OCI-LY1 (cell line): ENCODE measurements at regions not wholly inside any gene's neighbourhood (a gene's known extent, or its start where the extent isn't known, plus 50 kb on each side); places are given as distances from the start of the nearest gene placed in this dataset.
"Not testable (repeated sequence)": the region's sequence is repeated elsewhere in the genome, so short reads cannot be mapped to it uniquely, and the experiment has no call there.

Experiments used
- H2AFZ ChIP-seq: fragments of 200-600 bp; sonication (generic), shearing (Covaris generic); 2 replicates; pipeline ENCODE4 v1.6.0; 2014; ENCODE audit warnings: antibody characterized with exemption, mild to moderate bottlenecking, low read length
- H3F3A ChIP-seq: fragments of 200-600 bp; sonication (generic), shearing (Covaris generic); 2 replicates; pipeline ENCODE4 v1.6.0; 2014; ENCODE audit warnings: mild to moderate bottlenecking, antibody characterized with exemption, low read length, moderate library complexity; ENCODE audit not compliant: insufficient read depth
- H3K27ac ChIP-seq: fragments of 200-600 bp; sonication (generic); 2 replicates; pipeline ENCODE4 v1.5.1; 2014; ENCODE audit warnings: low read length, mixed run types, mild to moderate bottlenecking, low read depth; ENCODE audit not compliant: poor library complexity, severe bottlenecking
- H3K27me3 ChIP-seq: fragments of 200-600 bp; sonication (generic); 2 replicates; pipeline ENCODE4 v1.6.0; 2014; ENCODE audit warnings: antibody characterized with exemption, mild to moderate bottlenecking, low read length, moderate library complexity; ENCODE audit not compliant: insufficient read depth
- H3K36me3 ChIP-seq: fragments of 200-600 bp; sonication (generic); 2 replicates; pipeline ENCODE4 v1.6.1; 2014; ENCODE audit warnings: mild to moderate bottlenecking, antibody characterized with exemption, low read length, moderate library complexity, mixed read lengths; ENCODE audit not compliant: insufficient read depth
- H3K4me1 ChIP-seq: fragments of 200-600 bp; sonication (generic); 2 replicates; pipeline ENCODE4 v1.5.1; 2014; ENCODE audit warnings: mild to moderate bottlenecking, low read length, moderate library complexity; ENCODE audit not compliant: insufficient read depth, severe bottlenecking
- H3K4me2 ChIP-seq: fragments of 200-600 bp; sonication (generic), shearing (Covaris generic); 2 replicates; pipeline ENCODE4 v1.6.1; 2014; ENCODE audit warnings: low read length
- H3K4me3 ChIP-seq: fragments of 200-600 bp; sonication (generic); 2 replicates; pipeline ENCODE4 v1.5.1; 2014; ENCODE audit warnings: low read length, low read depth, mild to moderate bottlenecking, mixed read lengths; ENCODE audit not compliant: poor library complexity, severe bottlenecking
- H3K79me2 ChIP-seq: fragments of 200-600 bp; shearing (Covaris generic); 2 replicates; pipeline ENCODE4 v1.6.1; 2016; ENCODE audit warnings: mixed run types, low read length, mixed read lengths; ENCODE audit not compliant: insufficient read depth
- H3K9ac ChIP-seq: fragments of 200-600 bp; sonication (generic), shearing (Covaris generic); 2 replicates; pipeline ENCODE4 v1.6.1; 2014; ENCODE audit warnings: mild to moderate bottlenecking, low read length, mixed read lengths
- H3K9me2 ChIP-seq: fragments of 200-600 bp; sonication (generic), shearing (Covaris generic); 2 replicates; pipeline ENCODE4 v1.6.1; 2014; ENCODE audit warnings: low read depth, mild to moderate bottlenecking, low read length, mixed read lengths
- H3K9me3 ChIP-seq: fragments of 200-600 bp; shearing (Covaris generic); 2 replicates; pipeline ENCODE4 v1.6.1; 2014; ENCODE audit warnings: low read length, mixed read lengths
- H4K20me1 ChIP-seq: fragments of 200-600 bp; sonication (generic), shearing (Covaris generic); 2 replicates; pipeline ENCODE4 v1.6.0; 2016; ENCODE audit warnings: mild to moderate bottlenecking, low read length; ENCODE audit not compliant: insufficient read depth
- CTCF ChIP-seq: fragments of 200-600 bp; sonication (generic), shearing (Covaris generic); IDR thresholded peaks from 2 replicates; pipeline ENCODE4 v1.5.1; 2017; ENCODE audit warnings: mild to moderate bottlenecking, antibody characterized with exemption, low read length, moderate library complexity, mixed read lengths
- EZH2 ChIP-seq: fragments of 200-600 bp; sonication (generic), shearing (Covaris generic); IDR thresholded peaks from 2 replicates; pipeline ENCODE4 v1.8.0; 2017; ENCODE audit warnings: borderline replicate concordance, mixed run types, mild to moderate bottlenecking, antibody characterized with exemption, low read length, moderate library complexity, mixed read lengths

- no peak overlapping the region for H3K27ac ChIP-seq
- H3K79me2 ChIP-seq, result no peaks in the 10 kb centered on the region
- no peak overlapping the region for H2AFZ ChIP-seq
- H3K36me3 ChIP-seq, result no peaks in the 10 kb centered on the region
- H3K9ac ChIP-seq, result no peak overlapping the region
- H3K27me3 ChIP-seq, result 0 out of 2 replicates have a peak, but pooled peaks cover 6% of the 10 kb centered on the region
- H3F3A ChIP-seq, result no peaks in the 10 kb centered on the region
- no peak for TF ChIP-seq CTCF
- no peak for TF ChIP-seq EZH2
- H3K4me3 ChIP-seq, result no peak overlapping the region
- no peaks in the 10 kb centered on the region for H3K4me1 ChIP-seq
- H4K20me1 ChIP-seq, result no peaks in the 10 kb centered on the region
- H3K4me2 ChIP-seq, result no peak overlapping the region
- H3K9me2 ChIP-seq, result no peaks in the 10 kb centered on the region
- H3K9me3 ChIP-seq, result no peaks in the 10 kb centered on the region
Observed at GRCh38 chr19:33866696-33867095, 70.0 kb downstream of the KCTD15 start.

- H3K79me2 ChIP-seq, result no peaks in the 10 kb centered on the region
- H3K9me3 ChIP-seq, result no peaks in the 10 kb centered on the region
- TF ChIP-seq CTCF (no peak), EZH2 (no peak)
- no peaks in the 10 kb centered on the region for H4K20me1 ChIP-seq
- H2AFZ ChIP-seq, result no peak overlapping the region
- no peaks in the 10 kb centered on the region for H3K36me3 ChIP-seq
- H3K4me1 ChIP-seq, result no peaks in the 10 kb centered on the region
- no peak overlapping the region for H3K4me2 ChIP-seq
- H3K27ac ChIP-seq, result no peak overlapping the region
- H3K9me2 ChIP-seq, result no peaks in the 10 kb centered on the region
- H3K27me3 ChIP-seq, result 0 out of 2 replicates have a peak, but pooled peaks cover 6% of the 10 kb centered on the region
- no peak overlapping the region for H3K4me3 ChIP-seq
- H3F3A ChIP-seq, result no peaks in the 10 kb centered on the region
- no peak overlapping the region for H3K9ac ChIP-seq
Observed at GRCh38 chr19:33868076-33868735, 71.5 kb downstream of the KCTD15 start.

GRCh38 chr19:33868788-33869412, 72.2 kb downstream of the KCTD15 start:
- no peak overlapping the region for H3K9ac ChIP-seq

GRCh38 chr19:33870298-33870932, 73.7 kb downstream of the KCTD15 start:
- H3K36me3 ChIP-seq, H3K9me3 ChIP-seq, H3K9ac ChIP-seq, H3K4me2 ChIP-seq, H3F3A ChIP-seq, H3K27ac ChIP-seq, H2AFZ ChIP-seq, H3K4me1 ChIP-seq, H3K9me2 ChIP-seq, H3K4me3 ChIP-seq, H4K20me1 ChIP-seq, H3K79me2 ChIP-seq, H3K27me3 ChIP-seq: not testable (repeated sequence)

More at GRCh38 chr19:33868788-33869412, 72.2 kb downstream of the KCTD15 start:
- H3K27ac ChIP-seq, result no peak overlapping the region
- no peaks in the 10 kb centered on the region for H3F3A ChIP-seq
- H3K4me2 ChIP-seq, result no peak overlapping the region
- H4K20me1 ChIP-seq, result no peaks in the 10 kb centered on the region
- H3K9me3 ChIP-seq, result no peaks in the 10 kb centered on the region
- H3K4me1 ChIP-seq, result no peaks in the 10 kb centered on the region
- 0 out of 2 replicates have a peak, but pooled peaks cover 6% of the 10 kb centered on the region for H3K27me3 ChIP-seq
- no peaks in the 10 kb centered on the region for H3K79me2 ChIP-seq
- no peak overlapping the region for H2AFZ ChIP-seq
- TF ChIP-seq CTCF, result no peak
- H3K36me3 ChIP-seq, result no peaks in the 10 kb centered on the region
- no peak overlapping the region for H3K4me3 ChIP-seq
- no peaks in the 10 kb centered on the region for H3K9me2 ChIP-seq
